ENCODE measurements at regions not wholly inside any gene's neighbourhood (a gene's known extent, or its start where the extent isn't known, plus 50 kb on each side); places are given as distances from the start of the nearest gene placed in this dataset.

DNA sequence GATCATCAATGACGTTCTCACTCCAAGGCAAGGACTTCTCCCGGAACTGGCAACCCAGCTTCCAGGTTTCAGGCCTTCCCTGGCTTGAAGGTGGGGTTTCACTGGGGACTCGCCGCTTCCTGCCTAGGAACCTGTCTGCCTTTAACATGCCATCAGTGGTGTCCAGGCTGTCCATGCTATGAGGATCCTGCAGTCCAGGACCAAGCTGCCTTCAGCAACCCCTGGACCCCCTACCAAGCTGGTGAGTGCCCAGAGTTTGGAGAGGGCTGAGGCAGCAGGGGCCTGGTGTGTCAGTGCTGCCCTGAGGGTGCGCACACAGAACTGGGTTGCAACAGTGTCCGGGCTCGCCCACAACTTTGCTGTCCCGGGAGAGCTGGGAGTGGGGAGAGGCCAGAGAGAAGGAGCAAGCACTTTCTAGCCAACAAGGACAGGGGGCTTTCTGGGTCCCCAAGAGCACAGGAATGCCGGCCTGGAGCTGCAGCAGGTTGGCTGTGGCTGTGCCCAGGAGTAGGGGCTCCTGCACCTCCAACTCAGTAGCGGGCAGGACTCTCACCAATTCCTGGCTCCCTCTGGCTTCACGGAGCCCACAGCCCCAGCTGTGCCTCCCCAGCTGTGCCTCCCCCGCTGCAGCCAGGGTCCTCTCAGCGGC is 1563.2 kb upstream of the MIR17HG start:
- no peak for TF ChIP-seq EZH2 (IDR thresholded peaks at IDR 0.05; ENCODE audit: borderline replicate concordance, low read depth, low read length, poor library complexity, severe bottlenecking)
- TF ChIP-seq, protein P1, sequence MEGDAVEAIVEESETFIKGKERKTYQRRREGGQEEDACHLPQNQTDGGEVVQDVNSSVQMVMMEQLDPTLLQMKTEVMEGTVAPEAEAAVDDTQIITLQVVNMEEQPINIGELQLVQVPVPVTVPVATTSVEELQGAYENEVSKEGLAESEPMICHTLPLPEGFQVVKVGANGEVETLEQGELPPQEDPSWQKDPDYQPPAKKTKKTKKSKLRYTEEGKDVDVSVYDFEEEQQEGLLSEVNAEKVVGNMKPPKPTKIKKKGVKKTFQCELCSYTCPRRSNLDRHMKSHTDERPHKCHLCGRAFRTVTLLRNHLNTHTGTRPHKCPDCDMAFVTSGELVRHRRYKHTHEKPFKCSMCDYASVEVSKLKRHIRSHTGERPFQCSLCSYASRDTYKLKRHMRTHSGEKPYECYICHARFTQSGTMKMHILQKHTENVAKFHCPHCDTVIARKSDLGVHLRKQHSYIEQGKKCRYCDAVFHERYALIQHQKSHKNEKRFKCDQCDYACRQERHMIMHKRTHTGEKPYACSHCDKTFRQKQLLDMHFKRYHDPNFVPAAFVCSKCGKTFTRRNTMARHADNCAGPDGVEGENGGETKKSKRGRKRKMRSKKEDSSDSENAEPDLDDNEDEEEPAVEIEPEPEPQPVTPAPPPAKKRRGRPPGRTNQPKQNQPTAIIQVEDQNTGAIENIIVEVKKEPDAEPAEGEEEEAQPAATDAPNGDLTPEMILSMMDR (conservative IDR thresholded peaks at IDR 0.05; ENCODE audit: low read depth, low read length): no peak

Data from A673 (cell line).